Keratinocyte (primary cell): ENCODE measurements at regions not wholly inside any gene's neighbourhood (a gene's known extent, or its start where the extent isn't known, plus 50 kb on each side); places are given as distances from the start of the nearest gene placed in this dataset.

Source experiments
- DNase-seq: peaks from one replicate; pipeline ENCODE4 v3.0.0-alpha.2; 2011; ENCODE audit warnings: low read depth, missing footprints, low spot score
- FAIRE-seq: peaks from 2 replicates; lab custom pipeline; 2011; peaks lifted over from hg19 to GRCh38; lab: Jason Lieb, UNC
- H2AFZ ChIP-seq: 2 replicates; pipeline ENCODE4 v1.6.0; 2012; ENCODE audit warnings: low read length, control low read depth, inconsistent platforms; ENCODE audit not compliant: control insufficient read depth
- H3K27ac ChIP-seq: 2 replicates; pipeline ENCODE4 v1.5.1; 2011; ENCODE audit warnings: low read length; ENCODE audit not compliant: control insufficient read depth, insufficient read depth
- H3K27me3 ChIP-seq: 3 replicates; pipeline ENCODE4 v1.6.0; 2011; ENCODE audit warnings: low read length; ENCODE audit not compliant: control insufficient read depth, insufficient read depth; ENCODE audit errors: extremely low read depth
- H3K36me3 ChIP-seq, 2 experiments: 2 replicates in 1 of 2; 3 replicates in 1 of 2; pipeline ENCODE4 v1.5.1; 2011; ENCODE audit warnings: low read length in 2 of 2, mild to moderate bottlenecking in 1 of 2; ENCODE audit not compliant: control insufficient read depth in 2 of 2, insufficient read depth in 2 of 2; ENCODE audit errors: extremely low read depth in 1 of 2
- H3K4me1 ChIP-seq: 3 replicates; pipeline ENCODE4 v1.5.1; 2011; ENCODE audit warnings: low read length; ENCODE audit not compliant: control insufficient read depth, insufficient read depth; ENCODE audit errors: extremely low read depth
- H3K4me2 ChIP-seq: 3 replicates; pipeline ENCODE4 v1.6.0; 2011; ENCODE audit warnings: low read depth, low read length; ENCODE audit not compliant: control insufficient read depth, insufficient read depth; ENCODE audit errors: extremely low read depth
- H3K4me3 ChIP-seq, 3 experiments: fragments of 200-600 bp in 1 of 3; sonication (generic) in 1 of 3; 2 replicates in 2 of 3; 3 replicates in 1 of 3; pipeline ENCODE4 v1.5.1; 2011 to 2016; ENCODE audit warnings: low read length in 3 of 3, mild to moderate bottlenecking in 3 of 3, control low read depth in 2 of 3, inconsistent platforms in 1 of 3, low read depth in 1 of 3, mixed read lengths in 1 of 3, mixed run types in 1 of 3, moderate library complexity in 1 of 3; ENCODE audit not compliant: control insufficient read depth in 2 of 3, insufficient read depth in 2 of 3; ENCODE audit errors: extremely low read depth in 1 of 3
- H3K79me2 ChIP-seq: 2 replicates; pipeline ENCODE4 v1.6.0; 2012; ENCODE audit warnings: low read length; ENCODE audit not compliant: control insufficient read depth, insufficient read depth
- H3K9ac ChIP-seq: 3 replicates; pipeline ENCODE4 v1.6.0; 2011; ENCODE audit warnings: low read length; ENCODE audit not compliant: control insufficient read depth, insufficient read depth; ENCODE audit errors: extremely low read depth
- H3K9me1 ChIP-seq: 3 replicates; pipeline ENCODE4 v1.6.0; 2011; ENCODE audit warnings: low read length; ENCODE audit not compliant: control insufficient read depth, insufficient read depth; ENCODE audit errors: extremely low read depth
- H3K9me3 ChIP-seq: 2 replicates; pipeline ENCODE4 v1.5.1; 2012; ENCODE audit warnings: low read depth, low read length; ENCODE audit not compliant: control insufficient read depth
- H4K20me1 ChIP-seq: 3 replicates; pipeline ENCODE4 v1.6.0; 2011; ENCODE audit warnings: low read length; ENCODE audit not compliant: control insufficient read depth, insufficient read depth; ENCODE audit errors: extremely low read depth
- CTCF ChIP-seq, 3 experiments: IDR thresholded peaks in 1 of 3; conservative IDR thresholded peaks in 1 of 3; optimal IDR thresholded peaks in 1 of 3; 2 replicates in 2 of 3; 3 replicates in 1 of 3; pipeline versions ENCODE3 to v1.5.1; 2011; ENCODE audit warnings: low read length in 3 of 3, mild to moderate bottlenecking in 3 of 3, moderate library complexity in 2 of 3, control low read depth in 1 of 3, inconsistent platforms in 1 of 3; ENCODE audit not compliant: insufficient read depth in 2 of 3; ENCODE audit errors: extremely low read depth in 1 of 3
- EZH2 ChIP-seq: IDR thresholded peaks from one replicate; pipeline ENCODE4 v1.6.1; 2012; ENCODE audit warnings: inconsistent platforms, mild to moderate bottlenecking, low read length, moderate library complexity
- dilution Hi-C: fragments of 300-500 bp; cut with MboI; formaldehyde crosslinking; loops from one replicate; pipeline ENCODE4 v1.7.0; 2020; ENCODE audit warnings: low sequenced_read_pairs; ENCODE audit not compliant: extremely low pct_ligation_motif_present

- H3K9me1 ChIP-seq, result no peaks in the 10 kb centered on the region
- H2AFZ ChIP-seq, result no peak overlapping the region
- H3K27ac ChIP-seq, result no peak overlapping the region
- no peaks in the 10 kb centered on the region for H3K79me2 ChIP-seq
- no peak overlapping the region for H3K9ac ChIP-seq
- dilution Hi-C loops, result no loop called here
- FAIRE-seq (no peak), DNase-seq (no peak)
- no peaks in the 10 kb centered on the region for H3K9me3 ChIP-seq
- no peak overlapping the region for H3K4me2 ChIP-seq
- H3K36me3 ChIP-seq, result no peaks in the 10 kb centered on the region
- H3K4me1 ChIP-seq, result no peaks in the 10 kb centered on the region
- TF ChIP-seq EZH2 (no peak), CTCF (optimal IDR thresholded peaks at IDR 0.05 in 1 of 3, IDR thresholded peaks at IDR 0.05 in 1 of 3, conservative IDR thresholded peaks at IDR 0.05 in 1 of 3; ENCODE audit: extremely low read depth in 1 of 3, insufficient read depth in 2 of 3, low read length in 3 of 3) (no peak)
- no peak overlapping the region for H3K4me3 ChIP-seq
- H4K20me1 ChIP-seq, result no peaks in the 10 kb centered on the region
- H3K27me3 ChIP-seq, result peaks cover 4% of the 10 kb centered on the region
Measured at GRCh38 chr9:2465921-2466460, 155.6 kb upstream of the VLDLR start.

- TF ChIP-seq CTCF (optimal IDR thresholded peaks at IDR 0.05 in 1 of 3, IDR thresholded peaks at IDR 0.05 in 1 of 3, conservative IDR thresholded peaks at IDR 0.05 in 1 of 3; ENCODE audit: extremely low read depth in 1 of 3, insufficient read depth in 2 of 3, low read length in 3 of 3) (no peak), EZH2 (no peak)
- Histone ChIP-seq H3K4me1 (no peaks in the 10 kb centered on the region), H3K79me2 (no peaks in the 10 kb centered on the region), H3K36me3 (no peaks in the 10 kb centered on the region), H2AFZ (no peak overlapping the region), H3K27me3 (no peaks in the 10 kb centered on the region), H3K9me1 (no peaks in the 10 kb centered on the region), H3K4me3 (no peak overlapping the region), H3K9me3 (no peaks in the 10 kb centered on the region), H3K4me2 (no peak overlapping the region), H3K27ac (no peak overlapping the region), H3K9ac (no peak overlapping the region), H4K20me1 (no peaks in the 10 kb centered on the region)
- DNase-seq, result no peak
- dilution Hi-C loops, result no loop called here
- no peak for FAIRE-seq
Measured at GRCh38 chr9:2466703-2467102, 154.9 kb upstream of the VLDLR start.
